Astrocyte of the hippocampus (primary cell): ENCODE measurements at regions not wholly inside any gene's neighbourhood (a gene's known extent, or its start where the extent isn't known, plus 50 kb on each side); places are given as distances from the start of the nearest gene placed in this dataset.
"Not testable (repeated sequence)": the region's sequence is repeated elsewhere in the genome, so short reads cannot be mapped to it uniquely, and the experiment has no call there.

ENCODE experiments used
- DNase-seq: peaks from one replicate; pipeline ENCODE4 v3.0.0; 2011; ENCODE audit warnings: low read depth, low spot score

DNA sequence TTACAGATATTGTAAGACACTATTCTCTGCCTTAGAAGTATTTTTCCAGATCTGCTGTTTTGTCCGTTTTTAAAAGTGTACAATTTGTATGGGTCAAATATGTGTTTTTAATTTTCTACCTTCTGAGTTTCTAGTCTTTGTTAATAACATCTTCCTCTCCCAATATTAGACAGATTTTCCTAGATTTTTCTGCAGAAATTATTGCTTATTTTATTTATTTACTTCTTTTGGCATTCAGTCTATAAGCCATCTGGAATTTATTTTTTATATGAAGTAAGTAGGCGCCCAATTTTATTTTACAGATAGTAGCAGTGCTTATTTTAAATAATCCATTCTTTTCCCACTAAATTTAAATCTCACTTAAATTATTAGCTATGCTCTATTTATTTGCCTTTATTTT, 103.1 kb upstream of the PLEKHG1 start:
- no peak for DNase-seq

DNA sequence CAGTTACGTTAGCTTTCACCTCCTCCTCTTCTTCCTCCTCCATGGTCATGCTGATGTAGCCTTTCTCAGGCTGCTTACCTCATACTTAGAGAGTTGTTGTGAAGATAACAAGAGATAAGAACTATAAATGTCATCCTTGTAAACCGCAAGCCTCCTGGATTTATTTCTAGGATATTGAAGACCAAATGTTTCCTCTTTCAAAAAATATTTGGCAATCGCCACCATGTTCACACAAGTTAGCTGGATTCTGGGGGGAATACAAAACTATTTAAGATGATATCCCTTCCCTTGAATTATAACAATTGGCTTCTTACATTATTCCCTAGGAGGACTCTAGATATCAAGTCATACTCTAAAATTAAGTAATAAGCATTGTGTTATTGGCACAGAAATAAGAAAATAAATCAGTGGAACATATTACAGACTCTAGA, 99.8 kb upstream of the PLEKHG1 start:
- no peak for DNase-seq

DNA sequence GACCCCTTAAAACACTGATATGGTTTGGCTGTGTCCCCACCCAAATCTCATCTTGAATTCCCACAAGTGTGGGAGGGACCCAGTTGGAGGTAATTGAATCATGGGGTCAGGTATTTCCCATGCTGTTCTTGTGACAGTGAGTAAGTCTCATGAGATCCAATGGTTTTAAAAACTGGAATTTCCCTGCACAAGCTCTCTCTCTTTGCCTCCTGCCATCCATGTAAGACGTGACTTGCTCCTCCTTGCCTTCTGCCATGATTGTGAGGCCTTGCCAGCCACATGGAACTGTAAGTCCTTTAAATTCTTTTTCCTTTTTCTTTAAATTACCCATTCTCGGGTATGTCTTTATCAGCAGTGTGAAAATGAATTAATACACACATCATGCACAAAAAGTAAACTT, 99.1 kb upstream of the PLEKHG1 start:
- DNase-seq: not testable (repeated sequence)

DNA sequence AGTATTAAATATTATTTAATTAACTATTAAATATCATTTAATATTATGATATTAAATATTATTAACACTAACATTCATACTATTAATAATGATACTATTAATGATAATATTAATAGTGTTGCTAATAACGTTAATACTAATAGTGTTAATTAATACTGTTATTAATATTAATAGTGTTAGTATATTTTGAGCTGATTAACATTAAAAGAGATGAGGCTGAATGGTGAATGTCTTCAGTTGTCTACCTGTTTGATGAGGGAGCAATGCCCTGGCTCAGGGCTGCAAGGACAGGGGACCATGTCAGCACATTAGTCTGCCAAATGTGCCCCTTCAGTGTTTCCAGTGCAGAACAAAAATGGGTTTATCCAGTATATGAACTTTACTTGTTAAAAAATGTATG, 96.6 kb upstream of the PLEKHG1 start:
- DNase-seq: no peak

DNA sequence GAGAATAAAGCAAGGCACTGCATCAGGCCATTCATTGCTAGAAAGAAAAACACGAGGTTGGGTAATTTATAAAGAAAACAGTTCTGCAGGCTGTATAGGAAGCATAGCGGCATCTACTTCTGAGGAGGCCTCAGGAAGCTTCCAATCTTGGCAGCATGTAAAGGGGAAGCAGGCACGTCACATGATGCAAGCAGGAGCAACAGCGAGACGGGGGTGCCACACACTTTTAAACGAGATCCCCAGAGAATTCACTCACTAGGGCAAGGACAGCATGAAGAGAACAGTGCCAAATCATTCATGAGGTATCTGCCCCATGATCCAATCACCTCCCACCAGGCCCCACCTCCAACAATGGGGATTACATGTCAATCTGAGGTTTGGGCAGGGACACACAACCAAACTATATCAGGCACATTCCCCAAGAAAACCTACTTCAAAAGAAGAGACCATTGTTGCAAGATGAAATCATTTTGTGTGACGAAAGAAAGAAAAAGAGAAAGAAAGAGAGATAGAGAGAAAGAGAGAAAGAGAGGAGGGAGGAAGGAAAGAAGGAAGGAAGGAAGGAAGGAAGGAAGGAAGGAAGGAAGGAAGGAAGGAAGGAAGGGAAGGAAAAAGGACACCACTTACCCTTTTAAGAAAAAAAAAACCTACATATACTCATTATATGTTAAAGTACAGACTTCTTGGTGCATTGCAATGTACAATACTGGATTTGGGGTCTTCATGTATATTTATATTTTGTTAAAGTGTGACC, 95.9 kb upstream of the PLEKHG1 start:
- DNase-seq: no peak

DNA sequence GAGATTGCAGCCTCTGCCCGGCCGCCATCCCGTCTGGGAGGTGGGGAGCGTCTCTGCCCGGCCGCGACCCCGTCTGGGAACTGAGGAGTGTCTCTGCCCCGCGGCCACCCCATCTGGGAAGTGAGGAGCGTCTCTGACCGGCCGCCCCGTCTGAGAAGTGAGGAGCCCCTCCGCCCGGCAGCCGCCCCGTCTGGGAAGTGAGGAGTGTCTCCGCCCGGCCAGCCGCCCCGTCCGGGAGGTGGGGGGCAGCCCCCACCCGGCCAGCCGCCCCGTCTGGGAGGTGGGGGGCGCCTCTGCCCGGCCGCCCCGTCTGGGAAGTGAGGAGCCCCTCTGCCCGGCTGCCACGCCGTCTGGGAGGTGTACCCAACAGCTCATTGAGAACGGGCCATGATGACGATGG, 92.3 kb upstream of the PLEKHG1 start:
- DNase-seq: not testable (repeated sequence)

DNA sequence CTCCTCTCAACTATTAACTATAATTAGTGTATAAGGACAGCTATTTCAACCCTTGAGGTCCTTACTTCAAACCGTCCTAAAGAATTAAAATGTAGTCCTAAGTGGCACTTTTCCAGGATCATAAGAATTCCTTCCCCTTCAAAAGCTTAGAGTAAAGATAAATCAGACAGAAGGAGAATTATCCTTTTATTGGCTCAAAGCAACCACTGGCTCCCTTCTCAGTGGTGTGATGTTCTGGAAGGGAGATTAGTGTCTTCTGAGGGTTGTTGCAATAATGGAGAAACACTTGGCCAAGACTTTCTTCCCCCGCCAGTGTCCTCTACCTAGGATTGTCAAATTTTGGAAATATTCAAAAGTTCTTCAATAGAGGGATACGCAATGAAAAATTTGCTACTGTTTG, 89.1 kb upstream of the PLEKHG1 start:
- DNase-seq: no peak

DNA sequence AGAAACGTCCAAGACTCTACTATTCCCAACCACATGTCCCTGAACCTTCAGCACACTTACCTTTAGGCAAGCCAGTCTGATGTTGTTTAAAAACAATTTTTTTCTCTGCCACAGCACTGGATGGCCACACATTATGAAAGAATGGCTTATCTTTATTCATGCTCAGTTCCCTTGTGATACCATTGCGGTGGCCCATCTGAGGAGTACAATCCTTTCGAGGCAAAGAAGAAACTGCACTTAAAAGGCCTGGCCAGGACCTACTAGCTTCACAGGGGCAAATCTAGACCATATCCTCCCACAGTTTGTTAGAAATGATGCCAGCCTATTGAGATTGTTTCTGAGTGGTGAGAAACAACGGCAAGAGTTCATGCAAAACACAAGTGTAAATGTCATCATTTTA, 88.4 kb upstream of the PLEKHG1 start:
- DNase-seq: no peak

DNA sequence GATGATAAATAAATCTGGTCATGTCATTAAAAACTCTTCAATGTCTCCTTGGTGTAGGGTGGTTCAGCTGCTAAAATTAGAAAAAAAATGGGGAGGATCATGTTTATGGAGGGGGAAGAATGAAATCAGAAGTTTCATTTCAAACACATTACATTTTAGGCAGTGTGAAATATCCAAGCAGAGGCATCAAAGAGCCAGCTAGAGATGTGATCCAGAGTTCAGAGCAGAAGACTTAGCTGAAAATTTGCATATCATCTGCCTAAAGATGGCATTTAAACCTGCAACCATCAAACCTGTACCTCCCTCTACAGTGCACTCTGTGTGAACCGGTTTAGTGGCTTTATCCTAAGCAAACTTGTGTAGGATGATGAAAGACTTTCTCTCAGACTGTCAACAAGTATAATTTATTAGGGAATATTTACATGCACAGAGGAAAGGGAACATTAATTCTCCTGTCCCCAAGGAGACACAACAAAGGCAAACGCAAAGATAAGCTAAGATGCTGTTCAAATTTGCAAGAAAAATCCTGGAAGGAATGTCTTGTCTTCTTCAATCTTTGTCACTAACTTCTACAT, 84.8 kb upstream of the PLEKHG1 start:
- no peak for DNase-seq

DNA sequence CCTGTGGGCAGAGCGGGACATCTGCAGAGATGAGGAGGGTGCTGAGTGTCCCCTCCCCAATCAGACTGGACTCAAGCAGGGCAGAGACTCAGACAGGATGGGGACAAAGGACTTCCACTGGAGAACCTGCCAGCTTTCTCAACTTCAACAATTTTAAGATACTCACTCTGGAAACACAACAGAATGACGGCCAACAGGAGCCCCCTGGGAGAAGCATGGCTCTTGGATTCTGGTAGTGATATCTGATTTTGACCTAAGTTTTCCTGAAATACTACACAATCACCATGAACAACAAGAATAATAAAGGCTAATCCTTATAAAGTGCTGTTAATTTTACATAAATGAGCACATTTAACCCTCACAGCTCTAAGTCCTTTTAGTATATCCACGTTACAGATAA, 83.5 kb upstream of the PLEKHG1 start:
- no peak for DNase-seq

DNA sequence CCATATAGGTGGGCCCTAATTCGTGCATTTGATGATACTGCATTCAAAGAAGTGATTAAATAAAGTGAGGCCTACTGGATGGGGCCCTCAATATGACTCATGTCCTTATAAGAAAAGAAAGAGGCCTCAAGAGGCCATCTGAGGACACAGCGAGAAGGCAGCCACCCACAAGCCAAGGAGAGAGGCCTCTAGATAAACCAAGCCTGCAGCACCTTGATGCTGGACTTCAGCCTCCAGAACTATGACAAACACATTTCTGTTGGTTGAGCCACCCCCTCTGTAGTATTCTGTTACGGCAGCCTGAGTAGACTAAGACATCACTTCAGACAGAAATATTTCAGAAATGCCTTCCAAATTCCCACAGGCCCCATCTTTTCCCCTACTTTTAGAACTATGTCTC, 82.5 kb upstream of the PLEKHG1 start:
- DNase-seq: no peak

DNA sequence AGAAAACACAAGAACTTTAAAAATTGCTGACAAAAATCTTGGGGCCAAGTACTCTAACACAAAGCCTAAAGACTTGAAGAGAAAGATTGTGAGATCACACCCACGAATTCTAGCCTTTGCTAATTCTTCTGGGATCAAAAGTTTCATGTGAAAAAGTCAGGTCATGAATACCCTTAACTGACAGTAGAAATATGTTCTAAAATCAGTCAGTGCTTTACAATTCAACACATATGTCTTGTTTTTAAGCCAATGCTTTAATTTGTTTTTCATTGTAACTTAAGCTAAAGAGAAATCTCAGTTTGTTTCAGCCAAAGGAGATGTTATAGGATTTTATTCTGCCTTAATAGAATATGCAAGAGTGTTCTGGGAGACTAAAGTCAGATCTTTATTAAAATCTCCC, 78.2 kb upstream of the PLEKHG1 start:
- no peak for DNase-seq

DNA sequence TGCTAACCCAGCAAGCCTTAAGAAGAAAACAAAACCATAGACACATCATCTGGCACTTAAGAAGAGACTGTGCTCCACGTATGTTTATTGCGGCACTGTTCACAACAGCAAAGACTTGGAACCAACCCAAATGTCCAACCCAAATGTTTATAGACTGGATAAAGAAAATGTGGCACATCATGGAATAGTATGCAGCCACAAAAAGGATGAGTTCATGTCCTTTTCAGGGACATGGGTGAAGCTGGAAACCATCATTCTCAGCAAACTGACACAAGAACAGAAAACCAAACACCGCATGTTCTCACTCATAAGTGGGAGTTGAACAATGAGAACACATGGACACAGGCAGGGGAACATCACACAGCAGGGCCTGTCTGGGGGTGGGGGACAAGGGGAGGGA, 76.5 kb upstream of the PLEKHG1 start:
- not testable (repeated sequence) for DNase-seq

DNA sequence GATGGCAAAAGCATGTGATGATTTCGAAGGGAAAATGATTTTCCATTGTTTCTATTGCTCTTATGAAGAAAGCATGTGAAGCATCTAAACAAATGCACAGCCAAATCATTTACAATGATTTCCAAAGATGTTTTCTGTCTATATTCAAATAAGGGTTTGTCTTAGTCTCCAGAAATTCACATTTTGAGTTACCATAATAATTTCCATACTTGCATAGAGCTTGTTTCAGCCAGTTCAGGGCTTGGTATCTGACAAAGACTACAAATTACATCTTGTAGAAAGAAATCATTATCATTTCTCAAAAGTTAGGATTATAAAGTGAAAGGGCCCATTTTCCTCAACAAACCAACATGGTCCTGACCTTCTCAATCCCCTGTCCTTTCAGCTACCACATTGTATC, 74.4 kb upstream of the PLEKHG1 start:
- no peak for DNase-seq

DNA sequence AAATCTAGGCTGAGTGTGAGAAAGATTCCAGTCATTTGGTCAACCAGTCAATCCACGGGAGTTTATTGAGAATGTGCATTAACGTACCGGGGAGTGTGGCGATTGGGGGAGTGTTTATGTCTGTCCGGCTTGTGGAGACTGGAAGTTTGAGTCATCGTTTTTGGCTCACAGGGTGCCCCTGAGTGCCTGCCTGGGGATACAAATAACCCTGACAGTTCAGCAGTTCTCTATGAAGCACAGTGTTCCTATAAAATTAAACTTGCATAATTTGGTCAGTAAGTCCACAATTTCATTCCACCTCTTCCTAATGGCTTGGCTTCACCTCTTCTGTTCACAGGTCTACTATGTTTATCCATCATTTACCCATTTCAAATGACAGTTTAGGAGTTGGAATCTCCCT, 72.6 kb upstream of the PLEKHG1 start:
- peak; percentile 71 for DNase-seq

DNA sequence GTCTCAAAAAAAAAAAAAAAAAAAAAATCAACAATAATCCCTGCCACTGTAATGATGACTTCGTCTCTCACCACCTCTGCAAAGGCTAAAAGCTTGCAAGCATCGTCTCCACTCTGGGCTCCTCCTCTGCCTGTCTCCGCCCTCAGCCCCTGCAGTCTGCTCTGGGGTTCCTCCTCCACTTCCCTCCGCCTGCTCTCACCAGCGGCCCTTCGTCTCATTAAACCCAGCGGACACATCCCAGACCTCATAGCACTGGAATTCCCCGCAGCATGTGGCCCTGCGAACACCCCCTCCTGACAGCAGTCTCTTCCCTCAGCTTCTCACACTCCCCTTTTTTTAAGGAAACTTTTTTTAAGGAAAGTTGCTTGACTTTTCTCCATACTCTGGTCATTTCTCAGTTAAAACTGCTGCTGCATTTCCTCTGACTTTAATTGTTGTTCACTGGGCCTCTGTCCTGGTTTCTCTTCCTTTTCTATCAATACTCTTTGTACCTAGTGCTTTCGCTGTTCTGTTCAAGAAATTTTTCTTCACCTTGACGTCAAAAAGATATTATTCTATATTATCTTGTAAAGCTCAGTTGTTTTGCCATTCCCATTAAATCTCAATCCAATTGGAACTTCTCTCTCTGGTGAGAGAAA, 70.9 kb upstream of the PLEKHG1 start:
- DNase-seq: peak; percentile 79

DNA sequence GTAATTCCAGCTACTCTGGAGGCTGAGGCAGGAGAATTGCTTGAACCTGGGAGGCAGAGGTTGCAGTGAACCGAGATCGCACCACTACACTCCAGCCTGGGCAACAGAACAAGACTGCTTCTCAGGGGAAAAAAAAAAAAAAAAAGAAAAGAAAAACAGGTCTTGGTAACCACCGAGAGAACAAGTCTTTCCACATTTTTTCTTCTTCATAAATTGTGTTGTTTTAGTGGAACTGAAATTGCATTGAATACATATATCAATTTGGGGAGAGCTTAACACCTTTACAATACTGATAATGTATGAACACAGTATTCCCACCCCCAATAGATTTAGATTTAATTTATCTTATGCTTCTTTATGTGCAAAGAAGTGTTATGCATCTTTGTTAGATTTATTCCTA, 70.0 kb upstream of the PLEKHG1 start:
- no peak for DNase-seq

DNA sequence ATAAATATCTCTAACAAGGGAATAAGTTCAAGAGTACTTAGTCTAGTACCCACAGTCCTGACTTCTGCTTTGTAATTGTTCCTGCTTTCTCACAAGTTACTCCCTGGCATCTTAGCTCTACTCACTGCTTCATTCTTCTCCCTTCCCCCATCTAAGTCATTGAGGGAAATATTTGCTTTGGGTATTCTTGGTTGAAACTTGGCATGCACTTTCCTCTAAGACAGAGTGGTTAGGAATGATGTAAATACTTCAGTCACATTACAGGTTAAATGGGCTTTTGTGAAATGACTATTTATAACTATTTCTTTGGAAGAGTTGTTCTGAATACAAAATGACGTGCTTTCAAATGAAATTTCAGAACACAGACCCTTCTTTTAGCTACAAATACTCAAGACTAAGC, 67.7 kb upstream of the PLEKHG1 start:
- DNase-seq: peak; percentile 55

DNA sequence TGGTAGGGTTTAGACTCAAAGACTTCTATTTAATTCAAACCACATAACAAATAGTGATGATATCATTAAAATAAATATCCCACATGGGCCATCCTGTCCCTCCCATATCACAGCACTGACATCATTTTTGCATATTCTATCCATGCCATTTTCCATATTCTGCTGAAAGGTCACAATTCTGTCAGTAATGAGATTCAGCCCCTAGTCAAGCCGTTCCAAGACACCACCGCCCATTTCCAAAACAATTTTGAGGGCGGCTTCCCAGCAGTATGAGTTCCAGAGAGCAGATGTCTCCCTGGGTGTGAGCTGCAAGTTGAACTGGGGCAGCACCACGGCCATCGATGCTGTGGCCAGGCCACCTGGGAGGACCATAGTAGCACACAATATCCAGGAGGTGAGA, 65.1 kb upstream of the PLEKHG1 start:
- DNase-seq: no peak

DNA sequence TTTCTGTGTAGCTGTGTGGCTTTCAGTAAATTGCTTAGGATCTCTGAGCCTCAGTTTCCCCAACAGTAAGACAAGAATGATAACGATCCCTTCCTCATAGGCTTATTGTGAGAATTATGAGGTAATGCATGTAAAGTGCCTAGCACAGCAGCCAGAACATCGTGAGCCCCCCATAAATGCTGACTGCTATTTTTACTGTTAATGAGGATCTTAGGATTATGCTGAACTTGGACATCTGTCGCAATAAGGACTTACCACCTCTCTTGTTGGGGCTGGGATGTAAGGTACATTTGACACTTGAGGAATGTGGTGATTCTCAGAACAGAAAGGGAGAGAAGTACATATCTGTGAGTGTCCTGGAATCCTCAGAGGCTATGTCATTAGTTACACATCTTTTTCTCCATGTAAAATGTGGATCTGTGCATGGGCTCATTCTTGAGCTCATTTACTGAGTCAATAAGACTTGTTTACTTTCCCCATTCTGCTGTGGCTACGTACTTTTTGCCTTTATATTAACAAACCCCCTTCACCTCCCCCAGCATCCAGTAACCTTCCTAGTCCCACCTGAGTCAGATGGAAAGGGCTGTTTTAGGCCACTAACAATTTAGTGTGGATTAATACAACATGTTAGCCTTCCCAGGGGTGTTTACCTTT, 64.4 kb upstream of the PLEKHG1 start:
- no peak for DNase-seq

DNA sequence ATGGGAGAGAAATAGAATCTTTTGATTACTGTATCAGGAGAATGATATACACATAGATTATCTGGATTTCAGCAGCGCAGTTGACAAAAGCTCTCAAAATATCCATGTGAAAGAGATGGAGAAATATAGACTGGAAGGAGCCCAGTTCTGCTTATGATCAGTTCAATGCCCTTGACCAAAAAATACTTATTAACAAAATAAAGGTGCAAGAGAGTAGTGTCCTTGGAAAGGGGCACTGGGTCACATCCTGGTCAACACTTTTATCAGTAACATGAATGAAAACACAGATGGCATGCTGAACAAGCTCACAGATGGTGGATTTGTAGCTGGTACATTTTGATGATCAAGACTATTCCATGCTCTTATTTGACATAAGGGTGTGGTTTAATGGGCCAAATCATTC, 63.9 kb upstream of the PLEKHG1 start:
- no peak for DNase-seq

DNA sequence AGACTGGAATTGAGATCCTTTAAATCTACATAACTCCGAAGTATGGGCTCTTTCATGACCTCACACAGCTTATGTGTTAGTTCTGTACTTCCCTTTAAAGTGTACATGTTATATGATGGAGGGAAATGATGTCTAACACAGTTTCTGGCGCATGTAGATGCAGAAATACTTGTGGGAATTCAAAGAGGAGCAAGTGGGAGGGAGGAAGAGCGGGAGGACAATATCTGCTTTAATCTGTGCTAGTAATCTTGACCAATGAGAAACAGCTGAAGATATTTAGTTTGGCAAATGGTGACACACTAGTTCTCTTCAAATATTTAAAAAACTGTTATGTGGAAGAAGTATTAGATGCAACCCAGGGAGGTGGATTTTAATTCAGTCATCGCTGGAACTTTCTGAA, 62.9 kb upstream of the PLEKHG1 start:
- no peak for DNase-seq

DNA sequence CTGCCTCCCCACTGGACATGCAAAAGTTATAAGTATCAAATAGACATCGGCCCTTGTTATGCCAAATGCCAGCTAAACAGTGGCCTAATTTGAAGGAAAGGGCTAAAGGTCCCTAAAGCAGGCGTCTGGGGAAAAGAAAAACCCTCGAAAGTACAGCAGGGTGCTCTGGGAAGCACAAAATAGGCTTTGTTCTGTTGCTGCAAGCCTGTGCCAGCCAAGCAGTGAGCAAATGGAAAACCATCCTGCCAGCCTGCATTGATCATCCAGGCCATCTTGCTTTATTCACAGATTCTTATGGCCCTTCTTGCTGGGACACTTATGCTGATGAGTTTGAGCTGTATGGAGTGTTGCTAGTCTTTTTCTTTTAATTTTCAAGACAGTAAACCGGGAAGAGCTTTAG, 62.2 kb upstream of the PLEKHG1 start:
- DNase-seq: no peak
